ENCODE measurements at regions not wholly inside any gene's neighbourhood (a gene's known extent, or its start where the extent isn't known, plus 50 kb on each side); places are given as distances from the start of the nearest gene placed in this dataset.

GRCh38 chr15:61474796-61475195 lies 245.7 kb upstream of the RORA start:
- TF ChIP-seq, protein P1, sequence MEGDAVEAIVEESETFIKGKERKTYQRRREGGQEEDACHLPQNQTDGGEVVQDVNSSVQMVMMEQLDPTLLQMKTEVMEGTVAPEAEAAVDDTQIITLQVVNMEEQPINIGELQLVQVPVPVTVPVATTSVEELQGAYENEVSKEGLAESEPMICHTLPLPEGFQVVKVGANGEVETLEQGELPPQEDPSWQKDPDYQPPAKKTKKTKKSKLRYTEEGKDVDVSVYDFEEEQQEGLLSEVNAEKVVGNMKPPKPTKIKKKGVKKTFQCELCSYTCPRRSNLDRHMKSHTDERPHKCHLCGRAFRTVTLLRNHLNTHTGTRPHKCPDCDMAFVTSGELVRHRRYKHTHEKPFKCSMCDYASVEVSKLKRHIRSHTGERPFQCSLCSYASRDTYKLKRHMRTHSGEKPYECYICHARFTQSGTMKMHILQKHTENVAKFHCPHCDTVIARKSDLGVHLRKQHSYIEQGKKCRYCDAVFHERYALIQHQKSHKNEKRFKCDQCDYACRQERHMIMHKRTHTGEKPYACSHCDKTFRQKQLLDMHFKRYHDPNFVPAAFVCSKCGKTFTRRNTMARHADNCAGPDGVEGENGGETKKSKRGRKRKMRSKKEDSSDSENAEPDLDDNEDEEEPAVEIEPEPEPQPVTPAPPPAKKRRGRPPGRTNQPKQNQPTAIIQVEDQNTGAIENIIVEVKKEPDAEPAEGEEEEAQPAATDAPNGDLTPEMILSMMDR (IDR thresholded peaks at IDR 0.05): no peak
- TF ChIP-seq EP300 (IDR thresholded peaks at IDR 0.05): no peak

All from tibial nerve (tissue), 4 donors.